HUES64 (cell line): ENCODE measurements at regions not wholly inside any gene's neighbourhood (a gene's known extent, or its start where the extent isn't known, plus 50 kb on each side); places are given as distances from the start of the nearest gene placed in this dataset.

Experiments
- H3K27ac ChIP-seq: 2 replicates; pipeline ENCODE4 v1.7.0; 2013; ENCODE audit warnings: low read depth, low read length, inconsistent platforms
- H3K27me3 ChIP-seq: 2 replicates; pipeline ENCODE4 v1.6.1; 2013; ENCODE audit warnings: mild to moderate bottlenecking, low read length; ENCODE audit not compliant: insufficient read depth
- H3K36me3 ChIP-seq: 2 replicates; pipeline ENCODE4 v1.6.1; 2013; ENCODE audit warnings: mild to moderate bottlenecking, low read length; ENCODE audit not compliant: insufficient read depth
- H3K4me1 ChIP-seq: 2 replicates; pipeline ENCODE4 v1.6.1; 2013; ENCODE audit warnings: mild to moderate bottlenecking, low read length, moderate library complexity; ENCODE audit not compliant: insufficient read depth
- H3K4me3 ChIP-seq: 2 replicates; pipeline ENCODE4 v1.5.1; 2013; ENCODE audit warnings: mild to moderate bottlenecking, low read length, moderate library complexity
- H3K9ac ChIP-seq: 2 replicates; pipeline ENCODE4 v1.6.1; 2013; ENCODE audit warnings: mild to moderate bottlenecking, low read depth, low read length
- H3K9me3 ChIP-seq: 2 replicates; pipeline ENCODE4 v1.6.1; 2013; ENCODE audit warnings: low read depth, low read length; ENCODE audit not compliant: insufficient read depth
- WGBS: fragments of 150-250, 120-280 bp; methylation state at CpG from one replicate; pipeline ENCODE4 v1.1.7; 2013; ENCODE audit warnings: missing lambda C conversion rate; 5-methylcytosine and 5-hydroxymethylcytosine counted together

DNA sequence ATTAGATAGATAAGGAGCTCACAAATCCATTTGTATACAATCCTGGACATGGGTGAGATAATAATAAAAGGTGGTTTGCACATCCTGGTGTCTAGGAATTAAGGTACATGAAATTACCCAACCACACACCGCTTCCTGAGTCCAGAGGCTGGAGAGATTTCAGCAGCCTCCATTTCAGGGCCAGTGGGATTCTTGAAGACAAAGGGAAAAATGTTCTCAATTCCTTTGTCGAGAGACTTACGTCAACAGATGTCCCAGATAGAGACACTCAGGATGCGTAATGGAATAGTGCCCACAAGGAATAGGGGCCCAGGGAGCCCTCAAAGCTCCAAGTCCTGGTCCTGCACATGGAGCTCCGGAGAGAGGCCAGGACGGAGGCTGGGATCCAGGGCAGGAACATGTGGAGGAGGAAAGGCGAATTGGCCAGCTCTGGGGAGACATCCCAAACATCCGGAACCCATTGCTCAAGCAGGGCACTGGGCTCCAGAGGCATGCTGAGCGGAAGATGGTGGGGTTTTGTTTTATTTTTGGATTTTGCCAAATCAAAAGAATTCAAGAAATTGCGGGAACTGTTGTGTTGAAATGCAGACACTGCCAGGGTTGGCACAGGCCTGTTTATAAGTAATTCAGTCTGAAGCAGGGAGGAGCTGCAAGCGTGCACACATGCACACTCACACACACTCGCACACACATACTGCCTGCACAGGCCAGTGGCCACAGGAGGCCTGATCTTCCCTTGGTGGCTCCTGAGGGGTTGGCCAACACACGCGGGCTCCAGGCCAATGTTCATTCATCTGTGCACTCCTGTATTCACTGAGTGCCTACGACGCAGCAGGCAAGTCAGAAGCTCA, 97.2 kb downstream of the NOG start:
- Histone ChIP-seq H3K9ac (no peak overlapping the region), H3K9me3 (no peaks in the 10 kb centered on the region), H3K36me3 (no peaks in the 10 kb centered on the region), H3K4me1 (no peaks in the 10 kb centered on the region), H3K27ac (no peak overlapping the region), H3K4me3 (no peak overlapping the region), H3K27me3 (no peaks in the 10 kb centered on the region)
- WGBS, result 92% methylated on average over 16 of the region's 16 CpGs

DNA sequence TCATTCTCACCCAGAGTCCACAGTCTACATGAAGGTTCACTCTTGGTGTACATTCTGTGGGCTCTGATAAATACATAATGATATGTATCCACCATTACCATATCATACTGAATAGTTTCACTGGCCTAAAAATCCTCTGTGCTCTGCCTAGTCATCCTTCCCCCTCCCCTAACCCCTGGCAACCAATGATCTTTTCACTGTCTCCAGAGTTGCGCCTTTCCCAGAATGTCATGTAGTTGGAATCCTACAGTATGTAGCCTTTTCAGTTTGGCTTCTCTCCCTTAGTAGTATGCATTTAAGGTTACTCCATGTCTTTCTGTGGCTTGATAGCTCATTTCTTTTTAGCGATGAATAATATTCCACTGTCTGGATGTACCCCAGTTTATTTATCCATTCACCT, 101.3 kb downstream of the NOG start:
- H3K36me3 ChIP-seq, result no peaks in the 10 kb centered on the region
- H3K27me3 ChIP-seq, result no peaks in the 10 kb centered on the region
- no peak overlapping the region for H3K27ac ChIP-seq
- no peak overlapping the region for H3K4me3 ChIP-seq
- H3K9ac ChIP-seq, result no peak overlapping the region
- WGBS, result 96% methylated on average over 2 of the region's 2 CpGs
- peaks cover 9% of the 10 kb centered on the region; the same call in 1 of the 2 replicates for H3K4me1 ChIP-seq
- no peaks in the 10 kb centered on the region for H3K9me3 ChIP-seq

- Histone ChIP-seq H3K9me3 (no peaks in the 10 kb centered on the region), H3K4me1 (peaks cover 11% of the 10 kb centered on the region; the same call in 1 of the 2 replicates), H3K36me3 (no peaks in the 10 kb centered on the region), H3K27me3 (no peaks in the 10 kb centered on the region), H3K9ac (no peak overlapping the region), H3K4me3 (no peak overlapping the region), H3K27ac (no peak overlapping the region)
- WGBS, result 92% methylated on average over 4 of the region's 4 CpGs
These were observed 103.7 kb downstream of the NOG start for GRCh38 chr17:56697190-56697589.

- Histone ChIP-seq H3K27me3 (no peaks in the 10 kb centered on the region), H3K27ac (peak overlapping the region; percentile 54), H3K9ac (no peak overlapping the region; the same call in 1 of the 2 replicates), H3K4me3 (no peak overlapping the region), H3K36me3 (no peaks in the 10 kb centered on the region), H3K4me1 (peaks cover 11% of the 10 kb centered on the region; the same call in 1 of the 2 replicates), H3K9me3 (no peaks in the 10 kb centered on the region)
- WGBS, result 32% methylated on average over 18 of the region's 18 CpGs
These were observed 105.8 kb downstream of the NOG start for GRCh38 chr17:56699186-56699894.

DNA sequence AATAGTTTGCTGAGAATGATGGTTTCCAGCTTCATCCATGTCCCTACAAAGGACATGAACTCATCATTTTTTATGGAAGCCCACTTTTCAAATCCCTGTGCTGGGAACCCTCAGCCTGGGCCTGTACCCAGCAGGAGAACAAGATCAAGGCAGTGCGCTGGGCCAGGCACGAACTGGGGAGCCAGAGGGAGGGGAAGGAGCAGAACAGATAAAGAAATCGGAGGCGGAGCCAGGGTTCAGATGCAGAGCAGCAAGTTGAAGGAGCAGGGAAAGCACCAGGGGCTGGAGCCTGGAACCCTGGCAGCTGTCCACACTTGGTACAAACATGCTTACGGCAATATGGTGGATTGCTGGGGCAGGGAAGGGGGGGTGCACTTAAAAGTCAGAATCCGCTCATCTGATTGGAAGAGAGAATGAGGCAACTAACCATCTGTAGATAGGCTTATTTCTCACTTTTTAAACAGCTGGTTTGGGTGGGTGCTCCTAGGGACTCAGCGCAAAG, 107.5 kb downstream of the NOG start:
- H3K27me3 ChIP-seq, result no peaks in the 10 kb centered on the region
- H3K27ac ChIP-seq, result no peak overlapping the region
- no peaks in the 10 kb centered on the region for H3K36me3 ChIP-seq
- no peak overlapping the region for H3K4me3 ChIP-seq
- 71% methylated on average over 7 of the region's 7 CpGs for WGBS
- H3K4me1 ChIP-seq, result peaks cover 11% of the 10 kb centered on the region; the same call in 1 of the 2 replicates
- no peak overlapping the region for H3K9ac ChIP-seq
- no peaks in the 10 kb centered on the region for H3K9me3 ChIP-seq

GRCh38 chr17:56707312-56708219, 114.1 kb downstream of the NOG start:
- Histone ChIP-seq H3K27ac (peak overlapping the region; percentile 64; the same call in 1 of the 2 replicates), H3K27me3 (no peaks in the 10 kb centered on the region), H3K36me3 (no peaks in the 10 kb centered on the region), H3K4me3 (peak overlapping the region; percentile 36), H3K9me3 (no peaks in the 10 kb centered on the region), H3K4me1 (peaks cover 19% of the 10 kb centered on the region), H3K9ac (peak overlapping the region; percentile 49; the same call in 1 of the 2 replicates)
- 27% methylated on average over 18 of the region's 19 CpGs for WGBS

GRCh38 chr17:56708220-56708558, 114.7 kb downstream of the NOG start:
- WGBS, result 40% methylated on average over 1 of the region's 1 CpG
- Histone ChIP-seq H3K4me3 (peak overlapping the region; percentile 36; the same call in 1 of the 2 replicates), H3K27ac (peak overlapping the region; percentile 64; the same call in 1 of the 2 replicates)

DNA sequence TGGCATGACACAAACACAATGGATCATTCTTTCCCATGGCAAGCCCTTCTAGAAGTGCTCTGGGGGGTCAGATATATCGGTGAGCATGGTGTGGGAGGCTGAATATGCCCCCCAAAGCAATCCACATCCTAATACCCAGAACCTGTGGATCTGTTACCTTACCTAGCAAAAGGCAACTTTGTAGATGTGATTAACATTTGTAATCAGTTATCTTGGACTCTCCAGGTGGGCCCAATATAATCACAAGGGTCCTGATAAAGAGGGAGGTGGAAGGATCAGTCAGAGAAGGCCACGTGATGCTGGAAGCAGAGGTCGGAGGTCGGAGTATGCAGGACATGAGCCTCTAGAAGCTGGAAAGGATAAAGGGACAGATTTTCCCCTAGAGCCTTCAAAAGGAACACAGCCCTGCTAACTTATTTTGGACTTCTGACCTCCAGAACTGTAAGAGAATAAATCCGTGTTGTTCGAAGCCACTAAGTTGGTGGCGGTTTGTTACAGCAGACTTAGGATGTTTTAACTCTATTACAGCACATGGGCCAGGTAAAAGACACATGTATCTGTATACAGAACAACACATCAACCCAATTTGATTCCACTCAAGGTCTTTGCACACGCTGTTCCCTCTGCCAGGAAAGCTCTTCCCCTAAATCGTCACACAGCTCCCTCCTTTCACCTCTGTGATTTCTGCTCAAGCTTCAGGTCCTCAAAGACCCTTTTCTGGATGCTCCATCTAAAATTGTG, 115.3 kb downstream of the NOG start:
- Histone ChIP-seq H3K9ac (no peak overlapping the region), H3K27me3 (no peaks in the 10 kb centered on the region)
- WGBS, result 84% methylated on average over 8 of the region's 9 CpGs

More at GRCh38 chr17:56708220-56708558, 114.7 kb downstream of the NOG start:
- H3K9me3 ChIP-seq, result no peaks in the 10 kb centered on the region
- H3K27me3 ChIP-seq, result no peaks in the 10 kb centered on the region
- H3K36me3 ChIP-seq, result no peaks in the 10 kb centered on the region
- peaks cover 19% of the 10 kb centered on the region for H3K4me1 ChIP-seq
- H3K9ac ChIP-seq, result no peak overlapping the region; the same call in 1 of the 2 replicates

GRCh38 chr17:56710986-56711385, 117.5 kb downstream of the NOG start:
- Histone ChIP-seq H3K27me3 (no peaks in the 10 kb centered on the region), H3K36me3 (no peaks in the 10 kb centered on the region), H3K4me1 (peaks cover 19% of the 10 kb centered on the region), H3K9me3 (no peaks in the 10 kb centered on the region), H3K9ac (no peak overlapping the region), H3K4me3 (no peak overlapping the region), H3K27ac (no peak overlapping the region)
- WGBS, result 86% methylated on average over 6 of the region's 6 CpGs

More for the DNA sequence above, 115.3 kb downstream of the NOG start:
- peak overlapping the region; percentile 64; the same call in 1 of the 2 replicates for H3K27ac ChIP-seq
- no peaks in the 10 kb centered on the region for H3K9me3 ChIP-seq
- H3K4me1 ChIP-seq, result peaks cover 19% of the 10 kb centered on the region
- H3K4me3 ChIP-seq, result no peak overlapping the region
- H3K36me3 ChIP-seq, result no peaks in the 10 kb centered on the region
